Subcutaneous abdominal adipose tissue (tissue), 5 donors: ENCODE measurements at regions not wholly inside any gene's neighbourhood (a gene's known extent, or its start where the extent isn't known, plus 50 kb on each side); places are given as distances from the start of the nearest gene placed in this dataset.
"Not testable (repeated sequence)": the region's sequence is repeated elsewhere in the genome, so short reads cannot be mapped to it uniquely, and the experiment has no call there.

ENCODE experiments used
- H3K27ac ChIP-seq: one replicate; pipeline ENCODE4 v1.7.0; 2013; ENCODE audit warnings: low read depth, mild to moderate bottlenecking, inconsistent platforms, low read length, moderate library complexity
- H3K27me3 ChIP-seq, 5 donors: one replicate each; pipeline ENCODE4 v1.7.0; 2013; ENCODE audit warnings: low read length in 5 of 5, inconsistent platforms in 1 of 5; ENCODE audit not compliant: control insufficient read depth in 5 of 5, insufficient read depth in 4 of 5
- H3K36me3 ChIP-seq, 5 donors: one replicate each; pipeline ENCODE4 v1.7.0; 2013; ENCODE audit warnings: low read length in 5 of 5; ENCODE audit not compliant: control insufficient read depth in 5 of 5, insufficient read depth in 5 of 5
- H3K4me1 ChIP-seq, 5 donors: one replicate each; pipeline ENCODE4 v1.7.0; 2013; ENCODE audit warnings: low read length in 5 of 5, mild to moderate bottlenecking in 3 of 5, moderate library complexity in 1 of 5; ENCODE audit not compliant: control insufficient read depth in 5 of 5, insufficient read depth in 5 of 5
- H3K4me3 ChIP-seq, 5 donors: one replicate each; pipeline ENCODE4 v1.7.0; 2013; ENCODE audit warnings: low read length in 5 of 5, low read depth in 1 of 5
- H3K9ac ChIP-seq, 5 donors: one replicate each; pipeline ENCODE4 v1.7.0; 2013; ENCODE audit warnings: low read length in 5 of 5, mild to moderate bottlenecking in 4 of 5, moderate library complexity in 3 of 5
- H3K9me3 ChIP-seq, 5 donors: one replicate each; pipeline ENCODE4 v1.7.0; 2013; ENCODE audit warnings: low read length in 5 of 5; ENCODE audit not compliant: control insufficient read depth in 5 of 5
- donor health status: healthy.
- donor health status: healthy.
- donor health status: healthy.
- donor health status: healthy.
- donor health status: healthy.

GRCh38 chr2:156254637-156255067 is 77.9 kb downstream of the NR4A2 start:
- H3K9me3 ChIP-seq, H3K9ac ChIP-seq, H3K27ac ChIP-seq, H3K27me3 ChIP-seq, H3K36me3 ChIP-seq, H3K4me1 ChIP-seq: not testable (repeated sequence)
- H3K4me3 ChIP-seq: peak overlapping the region in 1 of 5 donors; percentile 14

DNA sequence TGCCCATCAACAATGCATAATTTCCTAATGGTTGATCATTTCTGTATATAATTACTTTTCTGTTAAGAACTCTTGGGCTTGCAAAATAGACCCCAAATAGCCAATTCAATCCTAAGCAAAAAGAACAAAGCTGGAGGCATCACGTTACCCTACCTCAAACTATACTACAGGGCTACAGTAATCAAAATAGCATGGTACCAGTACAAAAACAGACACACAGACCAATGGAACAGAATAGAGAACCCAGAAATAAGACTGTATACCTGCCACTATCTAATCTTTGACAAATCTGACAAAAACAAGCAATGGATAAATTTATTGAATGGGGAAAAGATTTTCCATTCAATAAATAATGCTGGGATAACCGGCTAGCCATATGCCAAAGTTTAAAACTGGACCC is 78.8 kb downstream of the NR4A2 start:
- Histone ChIP-seq H3K36me3 (no peaks in the 10 kb centered on the region), H3K4me1 (no peaks in the 10 kb centered on the region), H3K27ac (no peak overlapping the region), H3K4me3 (no peak overlapping the region), H3K9me3 (no peaks in the 10 kb centered on the region), H3K9ac (no peak overlapping the region), H3K27me3 (no peaks in the 10 kb centered on the region)

- Histone ChIP-seq H3K9ac (no peak overlapping the region), H3K4me3 (no peak overlapping the region), H3K27ac (no peak overlapping the region), H3K27me3 (no peaks in the 10 kb centered on the region), H3K36me3 (no peaks in the 10 kb centered on the region), H3K9me3 (no peaks in the 10 kb centered on the region), H3K4me1 (no peaks in the 10 kb centered on the region)
Measured at GRCh38 chr2:156242874-156243273, 89.6 kb downstream of the NR4A2 start.

- H3K4me3 ChIP-seq: no peak overlapping the region
- peaks cover 0 to 7% (median 3%) of the 10 kb centered on the region in 5 donors for H3K9me3 ChIP-seq
- H3K27ac ChIP-seq: no peak overlapping the region
- H3K27me3 ChIP-seq: no peaks in the 10 kb centered on the region
- no peak overlapping the region for H3K9ac ChIP-seq
- no peaks in the 10 kb centered on the region for H3K4me1 ChIP-seq
- H3K36me3 ChIP-seq: no peaks in the 10 kb centered on the region
Measured at GRCh38 chr2:156237558-156237957, 95.0 kb downstream of the NR4A2 start.

- H3K4me1 ChIP-seq: no peaks in the 10 kb centered on the region
- no peaks in the 10 kb centered on the region for H3K36me3 ChIP-seq
- H3K9me3 ChIP-seq: peaks cover 0 to 7% (median 0%) of the 10 kb centered on the region in 5 donors
- no peak overlapping the region for H3K4me3 ChIP-seq
- H3K27me3 ChIP-seq: no peaks in the 10 kb centered on the region
- no peak overlapping the region for H3K9ac ChIP-seq
- H3K27ac ChIP-seq: no peak overlapping the region
Measured at GRCh38 chr2:156229724-156230362, 102.7 kb downstream of the NR4A2 start.

GRCh38 chr2:156223328-156223727 is 109.2 kb downstream of the NR4A2 start:
- not testable (repeated sequence) for H3K4me1 ChIP-seq, H3K9me3 ChIP-seq, H3K9ac ChIP-seq, H3K4me3 ChIP-seq, H3K36me3 ChIP-seq, H3K27ac ChIP-seq, H3K27me3 ChIP-seq

GRCh38 chr2:156221703-156222102 is 110.8 kb downstream of the NR4A2 start:
- H3K36me3 ChIP-seq: no peaks in the 10 kb centered on the region
- no peak overlapping the region for H3K9ac ChIP-seq
- no peak overlapping the region for H3K4me3 ChIP-seq
- no peaks in the 10 kb centered on the region for H3K27me3 ChIP-seq
- no peaks in the 10 kb centered on the region for H3K4me1 ChIP-seq
- H3K27ac ChIP-seq: no peak overlapping the region
- H3K9me3 ChIP-seq: peaks cover 0 to 8% (median 3%) of the 10 kb centered on the region in 5 donors

- H3K9me3 ChIP-seq: peaks cover 0 to 8% (median 3%) of the 10 kb centered on the region in 5 donors
- no peak overlapping the region for H3K9ac ChIP-seq
- no peak overlapping the region for H3K27ac ChIP-seq
- no peaks in the 10 kb centered on the region for H3K4me1 ChIP-seq
- no peaks in the 10 kb centered on the region for H3K36me3 ChIP-seq
- no peak overlapping the region for H3K4me3 ChIP-seq
- H3K27me3 ChIP-seq: no peaks in the 10 kb centered on the region
Measured at GRCh38 chr2:156219491-156220100, 112.9 kb downstream of the NR4A2 start.

DNA sequence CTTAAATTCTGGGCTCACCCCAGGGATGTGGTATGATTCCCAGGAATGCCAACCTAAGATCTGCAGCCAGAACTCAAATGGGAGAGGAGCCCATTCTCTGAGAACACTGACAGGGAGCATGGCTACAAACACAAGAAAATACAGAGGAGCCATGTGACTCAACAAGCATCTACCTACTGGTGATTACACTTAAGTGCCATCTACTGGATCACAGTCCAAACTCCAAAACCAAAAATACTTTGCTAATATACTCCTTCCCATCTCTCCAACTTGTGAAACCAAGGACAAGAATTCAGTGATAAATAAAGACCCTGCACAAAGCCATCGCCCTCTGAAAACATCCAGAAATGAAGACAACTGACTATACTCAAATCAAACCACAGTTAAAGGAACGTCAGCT is 116.9 kb downstream of the NR4A2 start:
- H3K36me3 ChIP-seq: no peaks in the 10 kb centered on the region
- no peaks in the 10 kb centered on the region for H3K9me3 ChIP-seq
- H3K4me1 ChIP-seq: no peaks in the 10 kb centered on the region
- no peak overlapping the region for H3K4me3 ChIP-seq
- H3K27ac ChIP-seq: no peak overlapping the region
- H3K9ac ChIP-seq: no peak overlapping the region
- no peaks in the 10 kb centered on the region for H3K27me3 ChIP-seq

- H3K9ac ChIP-seq: no peak overlapping the region
- no peak overlapping the region for H3K27ac ChIP-seq
- H3K9me3 ChIP-seq: no peaks in the 10 kb centered on the region
- no peaks in the 10 kb centered on the region for H3K27me3 ChIP-seq
- no peaks in the 10 kb centered on the region for H3K4me1 ChIP-seq
- H3K4me3 ChIP-seq: no peak overlapping the region
- no peaks in the 10 kb centered on the region for H3K36me3 ChIP-seq
Measured at GRCh38 chr2:156211318-156211717, 121.2 kb downstream of the NR4A2 start.
